SU-DHL-6 (cell line): ENCODE measurements at regions not wholly inside any gene's neighbourhood (a gene's known extent, or its start where the extent isn't known, plus 50 kb on each side); places are given as distances from the start of the nearest gene placed in this dataset.

Source experiments
- CTCF ChIP-seq: fragments of 200-600 bp; sonication (generic); IDR thresholded peaks from one replicate; pipeline ENCODE4 v1.5.1; 2017; ENCODE audit warnings: antibody characterized with exemption, mild to moderate bottlenecking, low read length, moderate library complexity; ENCODE audit not compliant: insufficient read depth, poor library complexity, severe bottlenecking
- EZH2phosphoT487 ChIP-seq: fragments of 200-600 bp; sonication (generic), shearing (Covaris generic); conservative IDR thresholded peaks from 2 replicates; pipeline ENCODE4 v1.6.1; 2018; ENCODE audit warnings: mild to moderate bottlenecking, antibody characterized with exemption, low read length, moderate library complexity, mixed read lengths

GRCh38 chr4:112916868-112917267, 132.6 kb upstream of the ANK2 start:
- TF ChIP-seq CTCF (no peak), EZH2phosphoT487 (no peak)
